B cell (primary cell): ENCODE measurements at regions not wholly inside any gene's neighbourhood (a gene's known extent, or its start where the extent isn't known, plus 50 kb on each side); places are given as distances from the start of the nearest gene placed in this dataset.
"Not testable (repeated sequence)": the region's sequence is repeated elsewhere in the genome, so short reads cannot be mapped to it uniquely, and the experiment has no call there.

ENCODE experiments used
- EZH2 ChIP-seq: IDR thresholded peaks from 2 replicates; pipeline ENCODE4 v1.6.1; 2012; ENCODE audit warnings: borderline replicate concordance, low read depth, mild to moderate bottlenecking, moderate library complexity, low read length; ENCODE audit not compliant: insufficient read depth, poor library complexity, severe bottlenecking
- TF ChIP-seq, protein P1 (sequence below): fragments of 200-600 bp; IDR thresholded peaks from one replicate; pipeline ENCODE4 v1.8.0; 2022; ENCODE audit warnings: antibody characterized with exemption, mild to moderate bottlenecking

DNA sequence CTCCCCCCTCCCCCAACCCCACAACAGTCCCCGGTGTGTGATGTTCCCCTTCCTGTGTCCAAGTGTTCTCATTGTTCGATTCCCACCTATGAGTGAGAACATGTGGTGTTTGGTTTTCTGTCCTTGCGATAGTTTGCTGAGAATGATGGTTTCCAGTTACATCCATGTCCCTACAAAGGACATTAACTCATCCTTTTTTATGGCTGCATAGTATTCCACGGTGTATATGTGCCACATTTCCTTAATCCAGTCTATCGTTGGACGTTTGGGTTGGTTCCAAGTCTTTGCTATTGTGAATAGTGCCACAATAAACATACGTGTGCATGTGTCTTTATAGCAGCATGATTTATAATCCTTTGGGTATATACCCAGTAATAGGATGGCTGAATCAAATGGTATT is 107.3 kb downstream of the ZNF648 start:
- TF ChIP-seq EZH2, result not testable (repeated sequence)
- TF ChIP-seq, protein P1, sequence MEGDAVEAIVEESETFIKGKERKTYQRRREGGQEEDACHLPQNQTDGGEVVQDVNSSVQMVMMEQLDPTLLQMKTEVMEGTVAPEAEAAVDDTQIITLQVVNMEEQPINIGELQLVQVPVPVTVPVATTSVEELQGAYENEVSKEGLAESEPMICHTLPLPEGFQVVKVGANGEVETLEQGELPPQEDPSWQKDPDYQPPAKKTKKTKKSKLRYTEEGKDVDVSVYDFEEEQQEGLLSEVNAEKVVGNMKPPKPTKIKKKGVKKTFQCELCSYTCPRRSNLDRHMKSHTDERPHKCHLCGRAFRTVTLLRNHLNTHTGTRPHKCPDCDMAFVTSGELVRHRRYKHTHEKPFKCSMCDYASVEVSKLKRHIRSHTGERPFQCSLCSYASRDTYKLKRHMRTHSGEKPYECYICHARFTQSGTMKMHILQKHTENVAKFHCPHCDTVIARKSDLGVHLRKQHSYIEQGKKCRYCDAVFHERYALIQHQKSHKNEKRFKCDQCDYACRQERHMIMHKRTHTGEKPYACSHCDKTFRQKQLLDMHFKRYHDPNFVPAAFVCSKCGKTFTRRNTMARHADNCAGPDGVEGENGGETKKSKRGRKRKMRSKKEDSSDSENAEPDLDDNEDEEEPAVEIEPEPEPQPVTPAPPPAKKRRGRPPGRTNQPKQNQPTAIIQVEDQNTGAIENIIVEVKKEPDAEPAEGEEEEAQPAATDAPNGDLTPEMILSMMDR, result not testable (repeated sequence)
